ENCODE measurements at regions not wholly inside any gene's neighbourhood (a gene's known extent, or its start where the extent isn't known, plus 50 kb on each side); places are given as distances from the start of the nearest gene placed in this dataset.

DNA sequence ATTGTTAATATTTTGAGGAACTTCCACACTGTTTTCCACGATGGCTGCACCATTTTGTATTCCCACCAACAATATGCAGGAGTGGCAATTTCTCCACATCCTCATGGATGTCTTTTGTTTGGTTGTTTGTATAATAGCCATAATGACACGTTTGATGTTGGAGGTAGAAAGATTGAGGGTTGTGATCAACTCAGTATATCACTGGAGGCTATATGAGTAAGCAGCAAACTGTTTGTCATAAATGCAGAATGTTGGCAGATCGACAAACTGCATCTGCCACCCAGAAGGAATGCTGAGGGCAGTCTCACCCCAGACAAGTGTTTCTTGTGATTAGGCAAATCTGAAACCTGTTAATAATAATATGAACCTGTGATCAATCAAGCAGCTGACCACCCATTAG, 243.9 kb upstream of the WDFY3 start:
- no peak for TF ChIP-seq ZNF274 (IDR thresholded peaks at IDR 0.05; ENCODE audit: low read depth, low read length)
- TF ChIP-seq YY1 (IDR thresholded peaks at IDR 0.05; ENCODE audit: insufficient read depth, insufficient read length): no peak
- no peak for TF ChIP-seq SUZ12 (IDR thresholded peaks at IDR 0.05; ENCODE audit: extremely low read depth, insufficient read depth, insufficient read length)

Measured in NT2/D1 (cell line).